NB4 (cell line): ENCODE measurements at regions not wholly inside any gene's neighbourhood (a gene's known extent, or its start where the extent isn't known, plus 50 kb on each side); places are given as distances from the start of the nearest gene placed in this dataset.

Experiments
- CTCF ChIP-seq: IDR thresholded peaks from one replicate; pipeline ENCODE4 v1.5.1; 2012; ENCODE audit warnings: low read depth, low read length
- MAX ChIP-seq: IDR thresholded peaks from 2 replicates; pipeline ENCODE4 v1.6.1; 2011; ENCODE audit warnings: low read depth, low read length
- MYC ChIP-seq: IDR thresholded peaks from 2 replicates; pipeline ENCODE4 v1.6.1; 2011; ENCODE audit warnings: low read depth, low read length
- POLR2A ChIP-seq: IDR thresholded peaks from 2 replicates; pipeline ENCODE4 v1.6.1; 2011; ENCODE audit warnings: mild to moderate bottlenecking; ENCODE audit not compliant: insufficient read length; ENCODE audit errors: extremely low read depth

GRCh38 chr16:65598621-65599020 is 476.8 kb upstream of the CDH11 start:
- TF ChIP-seq CTCF (no peak), POLR2A (no peak), MYC (no peak), MAX (no peak)
